HEK293 (cell line): ENCODE measurements at regions not wholly inside any gene's neighbourhood (a gene's known extent, or its start where the extent isn't known, plus 50 kb on each side); places are given as distances from the start of the nearest gene placed in this dataset.

Experiments used
- CTCF ChIA-PET: fragments of 350-600 bp; formaldehyde crosslinking; extraction: SDS; loops from one replicate; lab custom pipeline; 2021; ENCODE audit warnings: antibody characterized with exemption; lab: Yijun Ruan, JAX
- POLR2A ChIA-PET: fragments of 300-600 bp; formaldehyde crosslinking; extraction: SDS; loops from one replicate; lab custom pipeline; 2020; ENCODE audit warnings: antibody characterized with exemption, inconsistent platforms; lab: Yijun Ruan, JAX
- H3K27ac ChIP-seq: fragments of 200-500 bp; sonication (Bioruptor generic); 2 replicates; pipeline ENCODE4 v1.5.1; 2014; ENCODE audit warnings: low read depth, low read length, control low read depth, inconsistent platforms; ENCODE audit errors: extremely low read depth
- H3K36me3 ChIP-seq, 2 experiments: fragments of 200-500 bp in 1 of 2; sonication (Bioruptor generic) in 1 of 2; 1 replicate in 1 of 2; 2 replicates in 1 of 2; pipeline ENCODE4 v1.5.1; 2014 to 2017; ENCODE audit warnings: inconsistent platforms in 2 of 2, low read length in 2 of 2; ENCODE audit not compliant: control insufficient read depth in 2 of 2, insufficient read depth in 1 of 2
- H3K4me1 ChIP-seq: fragments of 200-500 bp; sonication (Bioruptor generic); 2 replicates; pipeline ENCODE4 v1.5.1; 2014; ENCODE audit warnings: mild to moderate bottlenecking, low read length, inconsistent platforms; ENCODE audit not compliant: control insufficient read depth, insufficient read depth
- H3K4me3 ChIP-seq: 2 replicates; pipeline ENCODE4 v1.5.1; 2011; ENCODE audit warnings: low read depth, mild to moderate bottlenecking, control low read depth, low read length, moderate library complexity
- H3K9me3 ChIP-seq: fragments of 200-500 bp; sonication (Bioruptor generic); 2 replicates; pipeline ENCODE4 v1.5.1; 2014; ENCODE audit warnings: low read depth, low read length, inconsistent platforms; ENCODE audit not compliant: control insufficient read depth, insufficient read depth
- GLI2 ChIP-seq: fragments of 450-650 bp; formaldehyde crosslinking; IDR thresholded peaks from 2 replicates; pipeline ENCODE4; 2017; ENCODE audit warnings: missing biosample characterization, missing genetic modification characterization, low read depth, borderline replicate concordance
- KLF10 ChIP-seq: fragments of 450-650 bp; IDR thresholded peaks from 2 replicates; pipeline ENCODE4 v1.5.1; 2018; ENCODE audit warnings: missing biosample characterization, mild to moderate bottlenecking, missing genetic modification characterization
- SP7 ChIP-seq: fragments of 450-650 bp; formaldehyde crosslinking; IDR thresholded peaks from 2 replicates; pipeline ENCODE4 v1.5.1; 2016; ENCODE audit warnings: missing biosample characterization, missing genetic modification characterization
- TRIM28 ChIP-seq: IDR thresholded peaks from 2 replicates; pipeline ENCODE4 v1.6.1; 2011; ENCODE audit warnings: low read length, control low read depth, borderline replicate concordance
- ZBTB1 ChIP-seq: fragments of 450-650 bp; formaldehyde crosslinking; IDR thresholded peaks from 2 replicates; pipeline ENCODE4 v1.5.1; 2016; ENCODE audit warnings: missing biosample characterization, missing genetic modification characterization
- ZNF10 ChIP-seq: fragments of 450-650 bp; formaldehyde crosslinking; IDR thresholded peaks from 2 replicates; pipeline ENCODE4 v1.5.1; 2017; ENCODE audit warnings: missing biosample characterization, missing genetic modification characterization
- ZNF138 ChIP-seq: fragments of 450-650 bp; formaldehyde crosslinking; IDR thresholded peaks from 2 replicates; pipeline ENCODE4 v1.5.1; 2016; ENCODE audit warnings: missing biosample characterization, missing genetic modification characterization, borderline replicate concordance
- ZNF24 ChIP-seq: fragments of 450-650 bp; formaldehyde crosslinking; IDR thresholded peaks from 2 replicates; pipeline ENCODE4 v1.5.1; 2016; ENCODE audit warnings: missing biosample characterization, missing genetic modification characterization
- ZNF350 ChIP-seq: fragments of 450-650 bp; formaldehyde crosslinking; IDR thresholded peaks from 2 replicates; pipeline ENCODE4 v1.5.0; 2017; ENCODE audit warnings: missing biosample characterization, mild to moderate bottlenecking, missing genetic modification characterization
- ZNF660 ChIP-seq: fragments of 450-650 bp; IDR thresholded peaks from 2 replicates; pipeline ENCODE4 v1.5.1; 2018; ENCODE audit warnings: missing biosample characterization, mild to moderate bottlenecking, missing genetic modification characterization
- ZNF677 ChIP-seq: fragments of 450-650 bp; IDR thresholded peaks from 2 replicates; pipeline ENCODE4 v1.5.0; 2018; ENCODE audit warnings: missing biosample characterization, mild to moderate bottlenecking, missing genetic modification characterization, moderate library complexity
- ZNF792 ChIP-seq: fragments of 450-650 bp; formaldehyde crosslinking; IDR thresholded peaks from 2 replicates; pipeline ENCODE4 v1.5.1; 2016; ENCODE audit warnings: missing biosample characterization, missing genetic modification characterization
- TF ChIP-seq, protein P1 (sequence below): fragments of 450-650 bp; formaldehyde crosslinking; IDR thresholded peaks from 2 replicates; pipeline ENCODE4 v1.5.1; 2016; ENCODE audit warnings: missing biosample characterization, missing genetic modification characterization
- TF ChIP-seq, protein P2 (sequence below): fragments of 450-650 bp; formaldehyde crosslinking; IDR thresholded peaks from 2 replicates; pipeline ENCODE4 v1.5.1; 2017; ENCODE audit warnings: missing biosample characterization, missing genetic modification characterization
- TF ChIP-seq, protein P3 (sequence below): fragments of 450-650 bp; formaldehyde crosslinking; conservative IDR thresholded peaks from 2 replicates; pipeline ENCODE4 v1.5.1; 2016; ENCODE audit warnings: low read depth, missing biosample characterization, missing genetic modification characterization

DNA sequence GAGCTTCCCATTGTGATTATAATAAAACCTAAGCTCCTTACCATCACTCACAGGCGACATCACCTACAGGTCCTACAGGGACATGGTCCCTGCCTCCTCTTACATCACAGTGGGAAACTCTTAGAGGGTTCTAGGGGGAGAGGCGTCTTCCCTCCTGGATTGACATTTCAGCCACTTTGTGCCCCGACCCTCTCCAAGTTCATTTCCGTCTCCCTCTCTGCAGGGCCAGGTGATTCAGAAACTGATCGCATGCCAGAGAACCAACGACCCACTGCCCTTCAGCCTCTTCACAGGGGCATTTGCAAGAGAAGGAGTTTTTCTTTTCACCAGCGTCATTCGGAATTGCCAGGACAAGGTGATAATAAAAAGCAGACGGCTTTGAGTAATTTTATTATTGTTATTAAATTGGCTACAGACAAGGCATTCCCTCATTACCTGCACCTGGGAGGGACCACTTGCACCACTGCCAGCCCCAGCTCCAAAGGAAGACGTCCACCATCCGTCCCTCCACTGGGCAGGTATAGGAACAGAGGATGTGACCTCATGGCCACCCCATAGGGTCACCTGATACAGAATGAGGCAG, 85.8 kb upstream of the CUX1 start:
- H3K36me3 ChIP-seq = no peaks in the 10 kb centered on the region
- CTCF ChIA-PET = no interaction called here
- POLR2A ChIA-PET = no interaction called here
- no peaks in the 10 kb centered on the region for H3K9me3 ChIP-seq
- H3K27ac ChIP-seq = no peak overlapping the region
- TF ChIP-seq, protein P1, sequence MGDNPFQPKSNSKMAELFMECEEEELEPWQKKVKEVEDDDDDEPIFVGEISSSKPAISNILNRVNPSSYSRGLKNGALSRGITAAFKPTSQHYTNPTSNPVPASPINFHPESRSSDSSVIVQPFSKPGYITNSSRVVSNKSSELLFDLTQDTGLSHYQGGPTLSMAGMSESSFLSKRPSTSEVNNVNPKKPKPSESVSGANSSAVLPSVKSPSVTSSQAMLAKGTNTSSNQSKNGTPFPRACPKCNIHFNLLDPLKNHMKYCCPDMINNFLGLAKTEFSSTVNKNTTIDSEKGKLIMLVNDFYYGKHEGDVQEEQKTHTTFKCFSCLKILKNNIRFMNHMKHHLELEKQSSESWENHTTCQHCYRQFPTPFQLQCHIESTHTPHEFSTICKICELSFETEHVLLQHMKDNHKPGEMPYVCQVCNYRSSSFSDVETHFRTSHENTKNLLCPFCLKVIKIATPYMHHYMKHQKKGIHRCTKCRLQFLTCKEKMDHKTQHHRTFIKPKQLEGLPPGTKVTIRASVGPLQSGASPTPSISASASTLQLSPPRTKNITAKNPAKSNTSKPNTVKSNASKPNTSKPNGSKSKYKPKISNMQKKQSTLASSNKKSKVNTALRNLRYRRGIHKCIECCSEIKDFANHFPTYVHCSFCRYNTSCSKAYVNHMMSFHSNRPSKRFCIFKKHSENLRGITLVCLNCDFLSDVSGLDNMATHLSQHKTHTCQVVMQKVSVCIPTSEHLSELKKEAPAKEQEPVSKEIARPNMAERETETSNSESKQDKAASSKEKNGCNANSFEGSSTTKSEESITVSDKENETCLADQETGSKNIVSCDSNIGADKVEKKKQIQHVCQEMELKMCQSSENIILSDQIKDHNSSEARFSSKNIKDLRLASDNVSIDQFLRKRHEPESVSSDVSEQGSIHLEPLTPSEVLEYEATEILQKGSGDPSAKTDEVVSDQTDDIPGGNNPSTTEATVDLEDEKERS (tag by site-specific recombination) = no peak
- TF ChIP-seq ZNF792 = no peak
- no peaks in the 10 kb centered on the region for H3K4me1 ChIP-seq
- no peak overlapping the region for H3K4me3 ChIP-seq

DNA sequence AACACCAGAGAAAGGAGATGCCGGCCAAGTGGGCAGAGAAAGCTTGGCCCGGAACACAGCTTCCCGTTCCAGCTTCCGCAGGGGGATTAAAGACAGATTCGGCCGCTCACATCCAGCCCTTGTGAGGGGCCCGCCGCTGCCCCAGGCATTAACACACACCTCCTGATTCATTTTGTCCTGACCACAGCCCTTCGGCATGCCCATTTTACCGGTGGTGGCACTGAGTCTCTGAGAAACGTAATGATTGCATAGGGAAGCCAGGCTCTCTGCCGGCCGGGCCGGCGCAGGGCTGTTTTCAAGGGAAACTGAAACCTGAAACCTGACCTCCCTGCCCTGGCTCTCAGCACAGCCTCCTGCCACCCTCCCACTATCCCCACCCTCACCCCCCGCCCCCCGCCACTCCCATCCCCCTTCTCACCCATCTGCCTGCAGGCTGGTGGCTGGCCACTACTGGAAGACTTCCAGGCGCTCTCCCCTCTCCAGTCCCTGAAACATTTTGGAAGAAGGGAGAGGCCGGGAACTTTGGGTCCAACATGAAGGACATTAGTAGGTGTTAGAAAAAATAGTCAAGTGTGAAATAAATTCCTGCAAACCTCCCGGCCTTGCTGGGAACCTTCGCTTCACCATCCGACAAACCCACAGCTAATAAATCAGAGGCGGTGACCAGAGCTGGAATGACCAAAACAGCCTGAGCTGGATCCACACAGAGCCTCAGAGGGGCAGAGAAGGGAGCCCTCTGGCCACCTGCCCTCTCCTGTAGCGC, 83.5 kb upstream of the CUX1 start:
- ChIA-PET POLR2A (interaction anchor here (0.5 to 1.1 kb wide), 3 partner anchors 10 to 93 kb away, joined by 3 to 5 read pairs (median 3); no protein-coding TSS in a partner anchor), CTCF (interaction anchor here (0.6 to 2.1 kb wide), 3 partner anchors 9 to 521 kb away, joined by 4 to 7 read pairs (median 5); no protein-coding TSS in a partner anchor)
- Histone ChIP-seq H3K9me3 (no peaks in the 10 kb centered on the region), H3K36me3 (no peaks in the 10 kb centered on the region), H3K4me1 (no peaks in the 10 kb centered on the region), H3K27ac (no peak overlapping the region), H3K4me3 (no peak overlapping the region)
- TF ChIP-seq SP7 (0 out of 2 replicates have a peak, but pooled peaks have one; percentile 20), ZNF24 (tag by site-specific recombination) (0 out of 2 replicates have a peak, but pooled peaks have one; percentile 33), GLI2 (no peak)

DNA sequence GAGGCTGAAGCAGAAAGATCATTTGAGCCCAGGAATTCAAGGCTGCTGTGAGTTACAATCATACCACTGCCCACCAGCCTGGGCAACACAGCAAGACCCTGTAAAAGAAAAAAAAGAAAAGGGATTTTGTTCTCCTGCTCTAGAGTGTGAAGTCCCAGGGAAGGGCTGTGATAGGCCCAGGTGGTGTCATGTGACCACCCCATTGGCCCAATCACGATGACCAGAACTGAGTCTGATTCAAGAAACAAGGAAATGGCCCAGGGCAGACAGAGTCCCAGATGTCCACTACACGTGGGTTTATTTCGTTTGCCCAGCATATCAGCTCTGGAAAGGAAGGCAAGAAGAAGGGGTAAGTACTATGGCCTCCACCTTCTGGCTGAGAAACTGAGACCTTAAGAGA, 81.3 kb upstream of the CUX1 start:
- no peak overlapping the region for H3K4me3 ChIP-seq
- no peaks in the 10 kb centered on the region for H3K4me1 ChIP-seq
- H3K27ac ChIP-seq = no peak overlapping the region
- POLR2A ChIA-PET = no interaction called here
- no peaks in the 10 kb centered on the region for H3K9me3 ChIP-seq
- CTCF ChIA-PET = interaction anchor here (0.6 to 2.1 kb wide), 2 partner anchors 7 to 91 kb away, joined by 4 to 7 read pairs; no protein-coding TSS in a partner anchor
- TF ChIP-seq ZNF138 (tag by site-specific recombination) (no peak), TRIM28 (no peak), ZNF660 (tag by site-specific recombination) (no peak), ZBTB1 (tag by site-specific recombination) (no peak), KLF10 (tag by site-specific recombination) (no peak), ZNF677 (tag by site-specific recombination) (no peak), ZNF350 (no peak), ZNF10 (tag by site-specific recombination) (no peak)
- TF ChIP-seq, protein P2, sequence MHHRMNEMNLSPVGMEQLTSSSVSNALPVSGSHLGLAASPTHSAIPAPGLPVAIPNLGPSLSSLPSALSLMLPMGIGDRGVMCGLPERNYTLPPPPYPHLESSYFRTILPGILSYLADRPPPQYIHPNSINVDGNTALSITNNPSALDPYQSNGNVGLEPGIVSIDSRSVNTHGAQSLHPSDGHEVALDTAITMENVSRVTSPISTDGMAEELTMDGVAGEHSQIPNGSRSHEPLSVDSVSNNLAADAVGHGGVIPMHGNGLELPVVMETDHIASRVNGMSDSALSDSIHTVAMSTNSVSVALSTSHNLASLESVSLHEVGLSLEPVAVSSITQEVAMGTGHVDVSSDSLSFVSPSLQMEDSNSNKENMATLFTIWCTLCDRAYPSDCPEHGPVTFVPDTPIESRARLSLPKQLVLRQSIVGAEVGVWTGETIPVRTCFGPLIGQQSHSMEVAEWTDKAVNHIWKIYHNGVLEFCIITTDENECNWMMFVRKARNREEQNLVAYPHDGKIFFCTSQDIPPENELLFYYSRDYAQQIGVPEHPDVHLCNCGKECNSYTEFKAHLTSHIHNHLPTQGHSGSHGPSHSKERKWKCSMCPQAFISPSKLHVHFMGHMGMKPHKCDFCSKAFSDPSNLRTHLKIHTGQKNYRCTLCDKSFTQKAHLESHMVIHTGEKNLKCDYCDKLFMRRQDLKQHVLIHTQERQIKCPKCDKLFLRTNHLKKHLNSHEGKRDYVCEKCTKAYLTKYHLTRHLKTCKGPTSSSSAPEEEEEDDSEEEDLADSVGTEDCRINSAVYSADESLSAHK = no peak
- TF ChIP-seq, protein P3, sequence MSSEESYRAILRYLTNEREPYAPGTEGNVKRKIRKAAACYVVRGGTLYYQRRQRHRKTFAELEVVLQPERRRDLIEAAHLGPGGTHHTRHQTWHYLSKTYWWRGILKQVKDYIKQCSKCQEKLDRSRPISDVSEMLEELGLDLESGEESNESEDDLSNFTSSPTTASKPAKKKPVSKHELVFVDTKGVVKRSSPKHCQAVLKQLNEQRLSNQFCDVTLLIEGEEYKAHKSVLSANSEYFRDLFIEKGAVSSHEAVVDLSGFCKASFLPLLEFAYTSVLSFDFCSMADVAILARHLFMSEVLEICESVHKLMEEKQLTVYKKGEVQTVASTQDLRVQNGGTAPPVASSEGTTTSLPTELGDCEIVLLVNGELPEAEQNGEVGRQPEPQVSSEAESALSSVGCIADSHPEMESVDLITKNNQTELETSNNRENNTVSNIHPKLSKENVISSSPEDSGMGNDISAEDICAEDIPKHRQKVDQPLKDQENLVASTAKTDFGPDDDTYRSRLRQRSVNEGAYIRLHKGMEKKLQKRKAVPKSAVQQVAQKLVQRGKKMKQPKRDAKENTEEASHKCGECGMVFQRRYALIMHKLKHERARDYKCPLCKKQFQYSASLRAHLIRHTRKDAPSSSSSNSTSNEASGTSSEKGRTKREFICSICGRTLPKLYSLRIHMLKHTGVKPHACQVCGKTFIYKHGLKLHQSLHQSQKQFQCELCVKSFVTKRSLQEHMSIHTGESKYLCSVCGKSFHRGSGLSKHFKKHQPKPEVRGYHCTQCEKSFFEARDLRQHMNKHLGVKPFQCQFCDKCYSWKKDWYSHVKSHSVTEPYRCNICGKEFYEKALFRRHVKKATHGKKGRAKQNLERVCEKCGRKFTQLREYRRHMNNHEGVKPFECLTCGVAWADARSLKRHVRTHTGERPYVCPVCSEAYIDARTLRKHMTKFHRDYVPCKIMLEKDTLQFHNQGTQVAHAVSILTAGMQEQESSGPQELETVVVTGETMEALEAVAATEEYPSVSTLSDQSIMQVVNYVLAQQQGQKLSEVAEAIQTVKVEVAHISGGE (tag by site-specific recombination) = no peak
- TF ChIP-seq, all 188 proteins: peak for 0
- H3K36me3 ChIP-seq = no peaks in the 10 kb centered on the region
